Gastroesophageal sphincter (tissue), 4 donors: ENCODE measurements at regions not wholly inside any gene's neighbourhood (a gene's known extent, or its start where the extent isn't known, plus 50 kb on each side); places are given as distances from the start of the nearest gene placed in this dataset.

Source experiments
- ATAC-seq: fragments of 150-250 bp; one replicate; pipeline ENCODE4 v1.9.1; 2016; ENCODE audit warnings: mild to moderate bottlenecking, moderate library complexity
- H3K27ac ChIP-seq, 4 donors: fragments of 200-600 bp; sonication (generic) in 3 of 4; 1 replicate in 3 of 4; 2 replicates in 1 of 4; pipeline ENCODE4 v1.5.1; 2016 to 2019
- H3K27me3 ChIP-seq: fragments of 200-600 bp; sonication (generic); one replicate; pipeline ENCODE4 v1.5.1; 2019
- H3K36me3 ChIP-seq, 2 donors: fragments of 200-600 bp; sonication (generic); one replicate each; pipeline ENCODE4 v1.5.1; 2019; ENCODE audit warnings: control low read depth in 1 of 2
- H3K4me1 ChIP-seq, 3 donors: fragments of 200-600 bp; sonication (generic); 1 replicate in 2 of 3; 2 replicates in 1 of 3; pipeline ENCODE4 v1.5.1; 2016 to 2019; ENCODE audit warnings: control low read depth in 2 of 3
- H3K4me3 ChIP-seq, 2 donors: fragments of 200-600 bp; sonication (generic); one replicate each; pipeline ENCODE4 v1.5.1; 2019; ENCODE audit warnings: mild to moderate bottlenecking in 1 of 2, moderate library complexity in 1 of 2
- H3K9me3 ChIP-seq, 3 donors: fragments of 200-600 bp; sonication (generic); one replicate each; pipeline ENCODE4 v1.5.1; 2017 to 2019; ENCODE audit warnings: control low read depth in 2 of 3
- EP300 ChIP-seq: sonication (generic); formaldehyde crosslinking; IDR thresholded peaks from one replicate; pipeline ENCODE4 v1.6.1; 2017; ENCODE audit warnings: antibody characterized with exemption, mild to moderate bottlenecking
- POLR2A ChIP-seq, 2 donors: fragments of 450-650 bp; IDR thresholded peaks; one replicate each; pipeline ENCODE4 v1.6.1; 2017; ENCODE audit warnings: antibody characterized with exemption in 2 of 2, mild to moderate bottlenecking in 2 of 2, moderate library complexity in 1 of 2
- POLR2AphosphoS5 ChIP-seq: sonication (generic); formaldehyde crosslinking; IDR thresholded peaks from one replicate; pipeline ENCODE4 v1.6.1; 2017; ENCODE audit warnings: antibody characterized with exemption
- WGBS, 2 donors: methylation state at CpG; one replicate each; pipeline ENCODE4 v1.1.5; 2018; ENCODE audit warnings: low coverage in 1 of 2; 5-methylcytosine and 5-hydroxymethylcytosine counted together
- TF ChIP-seq, protein P1 (sequence below), 4 experiments: fragments of 200-600 bp in 2 of 4; fragments of 450-650 bp in 2 of 4; sonication (generic) in 1 of 4; IDR thresholded peaks; one replicate each; pipeline ENCODE4 v1.5.1; 2017 to 2019; ENCODE audit warnings: antibody characterized with exemption in 4 of 4, mild to moderate bottlenecking in 2 of 4, moderate library complexity in 2 of 4

DNA sequence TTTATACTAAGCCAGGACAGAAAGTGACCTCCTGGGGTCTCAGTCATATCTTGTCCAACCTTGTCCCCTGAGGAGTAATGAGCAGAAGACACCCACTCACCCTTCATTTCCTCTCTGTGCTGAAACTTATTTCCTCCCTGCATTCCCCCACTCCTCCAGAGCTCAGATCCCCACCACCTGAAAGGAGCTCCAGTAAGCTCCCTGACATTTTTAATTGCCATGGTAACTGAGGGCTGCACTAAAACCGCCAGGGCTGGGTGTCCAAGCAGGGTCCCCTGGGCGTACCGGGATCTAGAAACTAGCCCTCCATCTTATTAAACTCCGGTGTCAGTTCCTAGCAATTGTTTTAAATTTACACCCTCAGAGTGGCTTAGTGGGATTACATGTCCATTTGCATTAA is 393.3 kb upstream of the HNRNPA3 start:
- WGBS, 2 donors = 76 to 83% methylated on average over 3 to 4 of the region's 4 CpGs
- no peak overlapping the region for H3K27ac ChIP-seq
- TF ChIP-seq EP300 (no peak), POLR2A (IDR thresholded peaks at IDR 0.05) (no peak), POLR2AphosphoS5 (no peak)
- TF ChIP-seq, protein P1, sequence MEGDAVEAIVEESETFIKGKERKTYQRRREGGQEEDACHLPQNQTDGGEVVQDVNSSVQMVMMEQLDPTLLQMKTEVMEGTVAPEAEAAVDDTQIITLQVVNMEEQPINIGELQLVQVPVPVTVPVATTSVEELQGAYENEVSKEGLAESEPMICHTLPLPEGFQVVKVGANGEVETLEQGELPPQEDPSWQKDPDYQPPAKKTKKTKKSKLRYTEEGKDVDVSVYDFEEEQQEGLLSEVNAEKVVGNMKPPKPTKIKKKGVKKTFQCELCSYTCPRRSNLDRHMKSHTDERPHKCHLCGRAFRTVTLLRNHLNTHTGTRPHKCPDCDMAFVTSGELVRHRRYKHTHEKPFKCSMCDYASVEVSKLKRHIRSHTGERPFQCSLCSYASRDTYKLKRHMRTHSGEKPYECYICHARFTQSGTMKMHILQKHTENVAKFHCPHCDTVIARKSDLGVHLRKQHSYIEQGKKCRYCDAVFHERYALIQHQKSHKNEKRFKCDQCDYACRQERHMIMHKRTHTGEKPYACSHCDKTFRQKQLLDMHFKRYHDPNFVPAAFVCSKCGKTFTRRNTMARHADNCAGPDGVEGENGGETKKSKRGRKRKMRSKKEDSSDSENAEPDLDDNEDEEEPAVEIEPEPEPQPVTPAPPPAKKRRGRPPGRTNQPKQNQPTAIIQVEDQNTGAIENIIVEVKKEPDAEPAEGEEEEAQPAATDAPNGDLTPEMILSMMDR (IDR thresholded peaks at IDR 0.05) = no peak
- no peaks in the 10 kb centered on the region for H3K9me3 ChIP-seq
- peaks cover 0 to 5% (median 0%) of the 10 kb centered on the region in 3 donors for H3K4me1 ChIP-seq
- no peak overlapping the region for H3K4me3 ChIP-seq
- no peak for ATAC-seq
- H3K36me3 ChIP-seq = no peaks in the 10 kb centered on the region
- H3K27me3 ChIP-seq = peaks cover 5% of the 10 kb centered on the region

DNA sequence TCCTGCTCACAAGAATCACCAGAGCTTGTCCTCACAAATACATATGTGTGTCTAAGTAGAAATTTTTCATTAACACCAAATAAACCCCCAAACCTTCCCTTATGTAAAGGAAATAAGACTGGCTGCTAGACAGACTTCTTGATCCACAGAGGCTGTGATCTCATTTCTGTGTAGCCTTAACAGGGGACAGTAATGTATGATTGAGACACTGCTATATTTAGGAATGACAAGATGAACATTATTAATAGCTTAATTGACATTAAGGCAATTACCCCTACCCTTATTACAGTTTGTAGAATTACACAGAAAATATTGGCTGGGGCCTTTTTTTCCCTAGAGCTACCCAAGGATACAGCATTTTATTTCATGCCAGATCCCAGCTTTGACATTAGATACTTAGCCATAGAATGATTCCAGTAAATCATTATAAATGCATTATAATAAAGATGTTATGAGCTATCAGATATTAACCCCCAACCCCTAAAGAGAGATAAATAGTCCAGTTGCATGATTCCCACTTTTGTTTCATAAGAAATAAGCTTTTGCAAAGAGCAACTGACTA is 392.1 kb upstream of the HNRNPA3 start:
- no peak overlapping the region for H3K4me3 ChIP-seq
- H3K9me3 ChIP-seq = no peaks in the 10 kb centered on the region
- no peaks in the 10 kb centered on the region for H3K4me1 ChIP-seq
- ATAC-seq = no peak
- TF ChIP-seq, protein P1 (IDR thresholded peaks at IDR 0.05) = no peak
- no peak for TF ChIP-seq POLR2AphosphoS5
- no peak for TF ChIP-seq POLR2A (IDR thresholded peaks at IDR 0.05)
- no peak for TF ChIP-seq EP300
- no peak overlapping the region for H3K27ac ChIP-seq
- no peaks in the 10 kb centered on the region for H3K36me3 ChIP-seq
- H3K27me3 ChIP-seq = peaks cover 12% of the 10 kb centered on the region

DNA sequence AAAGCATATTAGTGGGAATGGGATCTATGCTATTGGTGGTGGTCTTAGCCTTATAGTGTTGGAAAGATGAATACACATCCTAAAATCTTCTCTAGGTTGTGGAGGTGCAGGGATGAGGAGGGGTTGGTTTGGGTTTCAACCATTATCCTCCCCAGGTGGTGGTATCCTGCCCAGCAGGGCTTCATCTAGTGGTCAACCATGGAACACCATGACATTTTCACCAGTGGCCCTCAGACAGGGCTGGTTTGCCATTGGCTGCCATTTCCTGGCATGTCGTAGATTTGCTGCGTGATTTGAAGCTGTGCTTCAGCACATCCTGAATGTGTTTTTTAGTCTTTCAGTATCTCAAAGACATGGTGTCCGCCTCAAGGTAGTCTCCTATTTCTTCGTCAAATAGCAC is 391.2 kb upstream of the HNRNPA3 start:
- Histone ChIP-seq H3K36me3 (no peaks in the 10 kb centered on the region), H3K27ac (no peak overlapping the region), H3K27me3 (peaks cover 12% of the 10 kb centered on the region), H3K4me1 (no peaks in the 10 kb centered on the region), H3K4me3 (no peak overlapping the region), H3K9me3 (no peaks in the 10 kb centered on the region)
- WGBS, 2 donors = 84 to 87% methylated on average over 3 to 4 of the region's 4 CpGs
- no peak for ATAC-seq
- TF ChIP-seq POLR2AphosphoS5 = no peak
- no peak for TF ChIP-seq EP300
- no peak for TF ChIP-seq POLR2A (IDR thresholded peaks at IDR 0.05)
- TF ChIP-seq, protein P1 (IDR thresholded peaks at IDR 0.05) = no peak

DNA sequence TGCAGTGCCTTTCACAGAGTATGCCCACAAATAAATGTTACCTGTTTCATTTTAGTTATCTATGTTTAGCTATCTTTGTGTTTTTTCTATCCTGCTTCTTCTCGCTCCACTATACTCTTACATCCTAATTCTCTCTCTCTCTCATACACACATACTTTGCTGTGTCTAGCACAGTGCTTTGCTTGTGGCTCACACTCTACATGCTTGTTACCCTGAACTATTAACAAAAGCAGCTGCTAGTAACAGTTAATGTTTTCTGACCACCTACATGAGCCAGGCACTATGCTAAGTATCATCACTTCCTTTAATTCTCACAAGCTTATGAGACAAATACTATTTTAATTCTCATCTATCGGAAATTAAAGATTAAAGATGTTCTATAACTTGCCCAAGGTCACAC is 390.5 kb upstream of the HNRNPA3 start:
- H3K4me3 ChIP-seq = no peak overlapping the region
- ATAC-seq = no peak
- H3K9me3 ChIP-seq = no peaks in the 10 kb centered on the region
- no peaks in the 10 kb centered on the region for H3K4me1 ChIP-seq
- no peak overlapping the region for H3K27ac ChIP-seq
- TF ChIP-seq, protein P1 (IDR thresholded peaks at IDR 0.05) = no peak
- TF ChIP-seq EP300 (no peak), POLR2A (IDR thresholded peaks at IDR 0.05) (no peak), POLR2AphosphoS5 (no peak)
- no peaks in the 10 kb centered on the region for H3K36me3 ChIP-seq
- peaks cover 12% of the 10 kb centered on the region for H3K27me3 ChIP-seq
- WGBS, 2 donors = 77 to 91% methylated on average over 2 of the region's 2 CpGs

DNA sequence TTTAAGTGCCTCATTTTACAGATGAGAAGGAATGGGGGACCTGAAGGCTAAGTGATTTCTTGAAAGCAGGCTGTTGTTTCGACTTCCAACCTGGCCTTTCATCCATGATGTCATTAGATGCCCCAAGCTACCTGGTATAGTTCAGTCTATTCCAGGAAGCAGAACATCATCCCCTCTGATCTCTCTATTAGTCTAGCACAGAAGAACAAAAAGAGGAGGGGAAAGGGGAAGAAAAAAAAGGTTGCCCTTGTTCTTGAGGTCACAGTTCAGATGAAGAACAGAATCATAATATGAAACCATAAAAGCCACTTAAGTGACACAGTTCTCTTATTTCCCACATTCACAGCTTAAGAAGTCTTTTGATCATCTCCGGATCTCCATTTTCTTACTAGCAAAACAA is 386.2 kb upstream of the HNRNPA3 start:
- H3K36me3 ChIP-seq = no peaks in the 10 kb centered on the region
- WGBS, 2 donors = 80 to 85% methylated on average over 2 of the region's 2 CpGs
- ATAC-seq = no peak
- no peaks in the 10 kb centered on the region for H3K4me1 ChIP-seq
- H3K9me3 ChIP-seq = no peaks in the 10 kb centered on the region
- no peak overlapping the region for H3K4me3 ChIP-seq
- peaks cover 11% of the 10 kb centered on the region for H3K27me3 ChIP-seq
- H3K27ac ChIP-seq = no peak overlapping the region
- TF ChIP-seq POLR2A (IDR thresholded peaks at IDR 0.05) = no peak
- TF ChIP-seq EP300 = no peak
- TF ChIP-seq, protein P1 (IDR thresholded peaks at IDR 0.05) = no peak
- TF ChIP-seq POLR2AphosphoS5 = no peak
